ENCODE measurements at regions not wholly inside any gene's neighbourhood (a gene's known extent, or its start where the extent isn't known, plus 50 kb on each side); places are given as distances from the start of the nearest gene placed in this dataset.

GRCh38 chr2:239677453-239678185 lies 276.8 kb upstream of the HDAC4 start:
- DNase-seq (ENCODE audit: low read depth in 2 of 3, low spot score in 2 of 3), result no peak

GRCh38 chr2:239676716-239677452 lies 276.1 kb upstream of the HDAC4 start:
- no peak for DNase-seq (ENCODE audit: low read depth in 2 of 3, low spot score in 2 of 3)

- no peak for DNase-seq (ENCODE audit: low read depth in 2 of 3, low spot score in 2 of 3)
These were observed 275.3 kb upstream of the HDAC4 start for GRCh38 chr2:239675826-239676715.

GRCh38 chr2:239674981-239675825 lies 274.4 kb upstream of the HDAC4 start:
- no peak for DNase-seq (ENCODE audit: low read depth in 2 of 3, low spot score in 2 of 3)

- DNase-seq (ENCODE audit: low read depth in 2 of 3, low spot score in 2 of 3), result no peak
These were observed 273.5 kb upstream of the HDAC4 start for GRCh38 chr2:239674101-239674980.

- no peak for DNase-seq (ENCODE audit: low read depth in 2 of 3, low spot score in 2 of 3)
These were observed 272.8 kb upstream of the HDAC4 start for GRCh38 chr2:239673641-239674040.

- no peak for DNase-seq (ENCODE audit: low read depth in 2 of 3, low spot score in 2 of 3)
These were observed 271.4 kb upstream of the HDAC4 start for GRCh38 chr2:239671916-239672849.

GRCh38 chr2:239671471-239671870 lies 270.7 kb upstream of the HDAC4 start:
- no peak for DNase-seq (ENCODE audit: low read depth in 2 of 3, low spot score in 2 of 3)

- no peak for DNase-seq (ENCODE audit: low read depth in 2 of 3, low spot score in 2 of 3)
These were observed 269.8 kb upstream of the HDAC4 start for GRCh38 chr2:239670463-239671120.

- no peak for DNase-seq (ENCODE audit: low read depth in 2 of 3, low spot score in 2 of 3)
These were observed 269.2 kb upstream of the HDAC4 start for GRCh38 chr2:239669899-239670460.

- no peak for DNase-seq (ENCODE audit: low read depth in 2 of 3, low spot score in 2 of 3)
These were observed 268.5 kb upstream of the HDAC4 start for GRCh38 chr2:239669181-239669898.

- DNase-seq (ENCODE audit: low read depth in 2 of 3, low spot score in 2 of 3), result no peak
These were observed 267.8 kb upstream of the HDAC4 start for GRCh38 chr2:239668651-239669050.

GRCh38 chr2:239668042-239668441 lies 267.2 kb upstream of the HDAC4 start:
- DNase-seq (ENCODE audit: low read depth in 2 of 3, low spot score in 2 of 3), result no peak

- no peak for DNase-seq (ENCODE audit: low read depth in 2 of 3, low spot score in 2 of 3)
These were observed 266.7 kb upstream of the HDAC4 start for GRCh38 chr2:239667431-239667985.

GRCh38 chr2:239666855-239667376 lies 266.1 kb upstream of the HDAC4 start:
- no peak for DNase-seq (ENCODE audit: low read depth in 2 of 3, low spot score in 2 of 3)

GRCh38 chr2:239666053-239666854 lies 265.4 kb upstream of the HDAC4 start:
- no peak for DNase-seq (ENCODE audit: low read depth in 2 of 3, low spot score in 2 of 3)

Data from activated CD8-positive, alpha-beta memory T cell treated with anti-CD3 and anti-CD28 coated beads for 48 hours (primary cell).